AG09309 (cell line): ENCODE measurements at regions not wholly inside any gene's neighbourhood (a gene's known extent, or its start where the extent isn't known, plus 50 kb on each side); places are given as distances from the start of the nearest gene placed in this dataset.

Experiments used
- DNase-seq: peaks from one replicate; pipeline ENCODE4 v3.0.0-alpha.2; 2010; ENCODE audit warnings: low read depth
- H3K4me3 ChIP-seq: 2 replicates; pipeline ENCODE4 v1.5.1; 2011; ENCODE audit warnings: mild to moderate bottlenecking, low read depth, low read length, moderate library complexity; ENCODE audit not compliant: control insufficient read depth
- TF ChIP-seq, protein P1 (sequence below): IDR thresholded peaks from 2 replicates; pipeline ENCODE4 v1.5.1; 2011; ENCODE audit warnings: mild to moderate bottlenecking, low read depth, low read length, inconsistent platforms; ENCODE audit not compliant: insufficient read depth, control insufficient read depth; ENCODE audit errors: missing control alignments

DNA sequence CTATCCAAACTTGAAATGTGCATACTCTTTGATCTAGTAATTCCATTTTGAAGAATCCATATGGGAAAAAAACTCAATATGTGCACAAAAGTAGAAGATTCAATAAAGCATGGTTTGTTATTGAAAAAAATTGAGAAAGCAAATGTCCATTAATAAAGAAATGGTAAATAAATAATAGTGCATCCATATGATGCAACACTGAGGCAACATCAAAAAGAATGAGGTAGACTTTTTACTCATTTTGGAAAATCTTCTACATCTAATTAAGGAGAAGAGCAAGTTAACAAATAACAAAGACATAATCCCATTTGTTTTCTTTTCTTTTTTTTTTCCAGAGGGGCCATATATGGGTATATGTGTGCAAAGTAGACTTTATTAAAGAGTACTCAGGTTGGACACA lies 52.5 kb upstream of the FST start:
- TF ChIP-seq, protein P1, sequence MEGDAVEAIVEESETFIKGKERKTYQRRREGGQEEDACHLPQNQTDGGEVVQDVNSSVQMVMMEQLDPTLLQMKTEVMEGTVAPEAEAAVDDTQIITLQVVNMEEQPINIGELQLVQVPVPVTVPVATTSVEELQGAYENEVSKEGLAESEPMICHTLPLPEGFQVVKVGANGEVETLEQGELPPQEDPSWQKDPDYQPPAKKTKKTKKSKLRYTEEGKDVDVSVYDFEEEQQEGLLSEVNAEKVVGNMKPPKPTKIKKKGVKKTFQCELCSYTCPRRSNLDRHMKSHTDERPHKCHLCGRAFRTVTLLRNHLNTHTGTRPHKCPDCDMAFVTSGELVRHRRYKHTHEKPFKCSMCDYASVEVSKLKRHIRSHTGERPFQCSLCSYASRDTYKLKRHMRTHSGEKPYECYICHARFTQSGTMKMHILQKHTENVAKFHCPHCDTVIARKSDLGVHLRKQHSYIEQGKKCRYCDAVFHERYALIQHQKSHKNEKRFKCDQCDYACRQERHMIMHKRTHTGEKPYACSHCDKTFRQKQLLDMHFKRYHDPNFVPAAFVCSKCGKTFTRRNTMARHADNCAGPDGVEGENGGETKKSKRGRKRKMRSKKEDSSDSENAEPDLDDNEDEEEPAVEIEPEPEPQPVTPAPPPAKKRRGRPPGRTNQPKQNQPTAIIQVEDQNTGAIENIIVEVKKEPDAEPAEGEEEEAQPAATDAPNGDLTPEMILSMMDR: no peak

DNA sequence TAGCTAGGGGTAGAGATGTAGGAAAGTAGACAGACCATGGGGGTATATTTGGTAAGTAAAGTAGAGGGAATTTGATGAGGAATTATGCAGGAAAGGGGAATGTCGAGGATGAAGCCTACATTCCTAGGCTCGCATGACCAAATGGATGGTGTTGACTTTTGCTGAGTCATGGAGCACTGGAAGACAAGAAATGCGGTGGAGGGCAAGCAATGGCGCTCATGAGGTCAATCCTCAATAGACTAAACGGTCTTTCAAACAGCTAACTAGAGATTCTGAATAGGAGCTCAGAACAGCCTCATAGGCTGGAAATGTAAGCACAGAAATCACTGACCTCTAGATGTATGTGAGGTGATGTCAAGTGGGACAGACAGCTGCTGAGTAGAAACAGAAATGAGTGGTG lies 50.7 kb upstream of the FST start:
- H3K4me3 ChIP-seq: no peak overlapping the region
- DNase-seq: no peak
- TF ChIP-seq, protein P1: no peak

More for the DNA sequence above, 52.5 kb upstream of the FST start:
- DNase-seq: no peak
- no peak overlapping the region for H3K4me3 ChIP-seq

DNA sequence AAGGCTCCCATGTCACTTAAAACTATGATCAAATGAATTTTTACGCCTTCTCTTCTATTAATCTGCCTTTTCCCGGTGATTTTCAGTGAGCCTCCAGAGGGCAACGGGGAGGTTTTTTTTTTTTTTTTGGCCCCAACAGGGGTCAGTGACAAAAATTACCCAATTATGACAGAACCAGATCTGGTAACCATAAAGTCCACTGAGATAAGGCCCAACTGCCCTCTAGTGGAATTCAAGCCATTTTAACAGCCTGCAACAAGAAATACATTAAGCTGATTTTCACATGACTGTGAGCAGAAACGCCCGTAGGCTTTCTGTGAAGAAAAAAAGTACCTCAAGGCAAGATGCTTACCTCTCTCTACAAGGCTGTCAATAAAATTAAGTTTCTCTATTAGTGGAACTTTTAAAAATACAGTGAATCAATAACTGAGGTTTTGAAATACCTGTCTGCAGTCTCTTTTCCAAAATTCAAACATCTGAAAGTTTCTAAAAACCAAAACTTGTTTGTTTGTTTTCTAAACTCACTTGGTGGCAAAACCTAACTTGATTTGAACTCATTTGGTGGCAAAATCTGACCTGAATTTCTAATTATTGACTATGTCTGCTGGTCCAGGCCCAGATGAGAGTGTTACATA lies 49.7 kb upstream of the FST start:
- DNase-seq: no peak
- H3K4me3 ChIP-seq: no peak overlapping the region
- TF ChIP-seq, protein P1: peak; percentile 69
